ENCODE measurements at regions not wholly inside any gene's neighbourhood (a gene's known extent, or its start where the extent isn't known, plus 50 kb on each side); places are given as distances from the start of the nearest gene placed in this dataset.

DNA sequence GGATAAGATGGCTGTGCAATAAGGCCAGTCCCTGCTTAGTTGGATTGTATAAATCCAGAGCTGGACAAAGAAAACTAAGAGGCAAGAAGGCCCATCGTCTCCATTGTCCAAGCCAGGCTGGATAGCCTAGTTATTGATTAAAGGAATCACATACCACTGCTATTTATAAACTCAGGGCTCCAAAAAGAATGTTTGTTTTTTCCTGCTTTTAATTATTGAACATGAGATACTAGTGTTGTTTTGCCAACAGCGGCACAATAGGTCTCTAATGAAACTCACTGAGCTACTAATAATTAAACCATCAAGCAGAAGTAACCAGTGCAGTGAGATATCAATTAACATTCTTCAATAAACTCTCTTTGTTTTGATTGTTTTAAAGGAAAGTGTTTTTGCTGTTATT lies 259.7 kb downstream of the INSC start:
- TF ChIP-seq, protein P1, sequence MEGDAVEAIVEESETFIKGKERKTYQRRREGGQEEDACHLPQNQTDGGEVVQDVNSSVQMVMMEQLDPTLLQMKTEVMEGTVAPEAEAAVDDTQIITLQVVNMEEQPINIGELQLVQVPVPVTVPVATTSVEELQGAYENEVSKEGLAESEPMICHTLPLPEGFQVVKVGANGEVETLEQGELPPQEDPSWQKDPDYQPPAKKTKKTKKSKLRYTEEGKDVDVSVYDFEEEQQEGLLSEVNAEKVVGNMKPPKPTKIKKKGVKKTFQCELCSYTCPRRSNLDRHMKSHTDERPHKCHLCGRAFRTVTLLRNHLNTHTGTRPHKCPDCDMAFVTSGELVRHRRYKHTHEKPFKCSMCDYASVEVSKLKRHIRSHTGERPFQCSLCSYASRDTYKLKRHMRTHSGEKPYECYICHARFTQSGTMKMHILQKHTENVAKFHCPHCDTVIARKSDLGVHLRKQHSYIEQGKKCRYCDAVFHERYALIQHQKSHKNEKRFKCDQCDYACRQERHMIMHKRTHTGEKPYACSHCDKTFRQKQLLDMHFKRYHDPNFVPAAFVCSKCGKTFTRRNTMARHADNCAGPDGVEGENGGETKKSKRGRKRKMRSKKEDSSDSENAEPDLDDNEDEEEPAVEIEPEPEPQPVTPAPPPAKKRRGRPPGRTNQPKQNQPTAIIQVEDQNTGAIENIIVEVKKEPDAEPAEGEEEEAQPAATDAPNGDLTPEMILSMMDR (IDR thresholded peaks at IDR 0.05; ENCODE audit: low read depth, low read length), result no peak
- no peak for TF ChIP-seq EZH2phosphoT487 (IDR thresholded peaks at IDR 0.05; ENCODE audit: low read depth)
